Suprapubic skin (tissue), 4 donors: ENCODE measurements at regions not wholly inside any gene's neighbourhood (a gene's known extent, or its start where the extent isn't known, plus 50 kb on each side); places are given as distances from the start of the nearest gene placed in this dataset.

Source experiments
- DNase-seq, 2 donors: peaks; one replicate each; pipeline ENCODE4 v3.0.0-alpha.2; 2019; ENCODE audit warnings: low spot score in 2 of 2
- H3K27ac ChIP-seq: fragments of 200-600 bp; sonication (generic); one replicate; pipeline ENCODE4 v1.5.1; 2019
- H3K27me3 ChIP-seq: fragments of 200-600 bp; sonication (generic); one replicate; pipeline ENCODE4 v1.5.1; 2019
- H3K36me3 ChIP-seq: fragments of 200-600 bp; sonication (generic); one replicate; pipeline ENCODE4 v1.5.1; 2019
- H3K4me1 ChIP-seq: fragments of 200-600 bp; sonication (generic); one replicate; pipeline ENCODE4 v1.5.1; 2019
- H3K4me3 ChIP-seq: fragments of 200-600 bp; sonication (generic); one replicate; pipeline ENCODE4 v1.5.1; 2019; ENCODE audit warnings: mild to moderate bottlenecking
- H3K9me3 ChIP-seq: fragments of 200-600 bp; sonication (generic); one replicate; pipeline ENCODE4 v1.5.1; 2019
- EP300 ChIP-seq: sonication (generic); formaldehyde crosslinking; IDR thresholded peaks from one replicate; pipeline ENCODE4 v1.6.1; 2017; ENCODE audit warnings: antibody characterized with exemption
- POLR2A ChIP-seq, 2 donors: fragments of 450-650 bp; IDR thresholded peaks; one replicate each; pipeline ENCODE4 v1.6.1; 2017; ENCODE audit warnings: antibody characterized with exemption in 2 of 2, mild to moderate bottlenecking in 2 of 2, moderate library complexity in 2 of 2
- POLR2AphosphoS5 ChIP-seq, 3 donors: sonication (generic); formaldehyde crosslinking; IDR thresholded peaks; one replicate each; pipeline ENCODE4 v1.6.1; 2017; ENCODE audit warnings: antibody characterized with exemption in 3 of 3
- WGBS: methylation state at CpG from one replicate; pipeline ENCODE4 v1.1.5; 2018; 5-methylcytosine and 5-hydroxymethylcytosine counted together
- TF ChIP-seq, protein P1 (sequence below), 2 donors: fragments of 200-600 bp in 1 of 2; fragments of 450-650 bp in 1 of 2; sonication (generic) in 1 of 2; IDR thresholded peaks; one replicate each; pipeline ENCODE4 v1.5.1; 2016 to 2019; ENCODE audit warnings: antibody characterized with exemption in 2 of 2, mild to moderate bottlenecking in 1 of 2, moderate library complexity in 1 of 2

DNA sequence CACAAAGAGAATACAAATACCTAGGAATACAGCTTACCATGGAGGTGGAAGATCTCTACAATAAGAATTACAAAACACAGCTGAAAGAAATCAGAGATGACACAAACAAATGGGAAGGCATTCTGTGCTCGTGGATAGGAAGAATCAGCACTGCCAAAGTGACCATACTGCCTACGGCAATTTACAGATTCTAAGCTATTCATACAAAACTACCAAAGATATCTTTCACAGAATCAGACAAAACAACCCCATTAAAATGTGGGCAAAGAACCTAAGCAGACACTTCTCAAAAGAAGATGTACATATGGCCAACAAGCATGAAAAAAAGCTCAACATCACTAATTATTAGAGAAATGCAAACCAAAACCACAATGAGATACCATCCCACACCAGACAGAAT is 133.2 kb upstream of the SSTR4 start:
- 74% methylated on average over 2 of the region's 2 CpGs for WGBS
- no peak for DNase-seq
- TF ChIP-seq EP300 (no peak), POLR2AphosphoS5 (IDR thresholded peaks at IDR 0.05) (no peak), POLR2A (IDR thresholded peaks at IDR 0.05) (no peak)
- TF ChIP-seq, protein P1, sequence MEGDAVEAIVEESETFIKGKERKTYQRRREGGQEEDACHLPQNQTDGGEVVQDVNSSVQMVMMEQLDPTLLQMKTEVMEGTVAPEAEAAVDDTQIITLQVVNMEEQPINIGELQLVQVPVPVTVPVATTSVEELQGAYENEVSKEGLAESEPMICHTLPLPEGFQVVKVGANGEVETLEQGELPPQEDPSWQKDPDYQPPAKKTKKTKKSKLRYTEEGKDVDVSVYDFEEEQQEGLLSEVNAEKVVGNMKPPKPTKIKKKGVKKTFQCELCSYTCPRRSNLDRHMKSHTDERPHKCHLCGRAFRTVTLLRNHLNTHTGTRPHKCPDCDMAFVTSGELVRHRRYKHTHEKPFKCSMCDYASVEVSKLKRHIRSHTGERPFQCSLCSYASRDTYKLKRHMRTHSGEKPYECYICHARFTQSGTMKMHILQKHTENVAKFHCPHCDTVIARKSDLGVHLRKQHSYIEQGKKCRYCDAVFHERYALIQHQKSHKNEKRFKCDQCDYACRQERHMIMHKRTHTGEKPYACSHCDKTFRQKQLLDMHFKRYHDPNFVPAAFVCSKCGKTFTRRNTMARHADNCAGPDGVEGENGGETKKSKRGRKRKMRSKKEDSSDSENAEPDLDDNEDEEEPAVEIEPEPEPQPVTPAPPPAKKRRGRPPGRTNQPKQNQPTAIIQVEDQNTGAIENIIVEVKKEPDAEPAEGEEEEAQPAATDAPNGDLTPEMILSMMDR (IDR thresholded peaks at IDR 0.05) = no peak

GRCh38 chr20:22904386-22904785 is 130.7 kb upstream of the SSTR4 start:
- TF ChIP-seq POLR2AphosphoS5 (IDR thresholded peaks at IDR 0.05) (no peak), EP300 (no peak), POLR2A (IDR thresholded peaks at IDR 0.05) (no peak)
- TF ChIP-seq, protein P1 (IDR thresholded peaks at IDR 0.05) = no peak
- no peaks in the 10 kb centered on the region for H3K4me1 ChIP-seq
- WGBS = 50% methylated on average over 2 of the region's 2 CpGs
- H3K9me3 ChIP-seq = no peaks in the 10 kb centered on the region
- H3K36me3 ChIP-seq = no peaks in the 10 kb centered on the region
- DNase-seq = no peak
- peaks cover 6% of the 10 kb centered on the region for H3K27me3 ChIP-seq
- H3K4me3 ChIP-seq = no peak overlapping the region
- H3K27ac ChIP-seq = no peak overlapping the region

More for the DNA sequence above, 133.2 kb upstream of the SSTR4 start:
- H3K36me3 ChIP-seq = no peaks in the 10 kb centered on the region
- no peak overlapping the region for H3K27ac ChIP-seq
- no peak overlapping the region for H3K4me3 ChIP-seq
- no peaks in the 10 kb centered on the region for H3K9me3 ChIP-seq
- no peaks in the 10 kb centered on the region for H3K4me1 ChIP-seq
- H3K27me3 ChIP-seq = no peaks in the 10 kb centered on the region

- Histone ChIP-seq H3K4me3 (no peak overlapping the region), H3K9me3 (no peaks in the 10 kb centered on the region), H3K36me3 (no peaks in the 10 kb centered on the region), H3K4me1 (no peaks in the 10 kb centered on the region), H3K27ac (no peak overlapping the region), H3K27me3 (peaks cover 6% of the 10 kb centered on the region)
- WGBS = 91% methylated on average over 1 of the region's 2 CpGs
- TF ChIP-seq POLR2AphosphoS5 (IDR thresholded peaks at IDR 0.05) = no peak
- TF ChIP-seq, protein P1 (IDR thresholded peaks at IDR 0.05) = no peak
- no peak for TF ChIP-seq POLR2A (IDR thresholded peaks at IDR 0.05)
- TF ChIP-seq EP300 = no peak
- no peak for DNase-seq
Observed at GRCh38 chr20:22904905-22905304, 130.2 kb upstream of the SSTR4 start.

DNA sequence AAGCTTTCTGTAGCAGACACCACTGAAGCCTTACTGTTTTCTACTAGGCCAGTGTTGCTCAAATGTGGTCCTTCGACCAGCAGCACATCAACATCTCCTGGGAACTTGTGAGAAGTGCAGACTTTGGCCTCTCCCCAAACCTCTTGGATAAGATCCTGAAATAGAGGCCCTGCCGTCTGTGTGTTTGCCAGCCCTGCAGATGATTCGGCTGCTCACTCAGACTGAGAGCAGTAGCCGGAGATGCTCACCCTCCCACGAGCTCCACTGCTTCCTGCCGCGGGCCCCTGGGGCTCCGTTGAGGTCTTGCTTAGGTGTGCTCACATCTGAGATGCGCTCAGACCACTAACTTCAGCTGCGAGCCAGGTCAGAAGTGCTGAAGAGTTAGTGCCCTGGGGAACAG is 129.5 kb upstream of the SSTR4 start:
- H3K4me1 ChIP-seq = no peaks in the 10 kb centered on the region
- H3K27ac ChIP-seq = no peak overlapping the region
- peaks cover 6% of the 10 kb centered on the region for H3K27me3 ChIP-seq
- 69% methylated on average over 2 of the region's 10 CpGs for WGBS
- no peak for DNase-seq
- no peaks in the 10 kb centered on the region for H3K9me3 ChIP-seq
- no peak for TF ChIP-seq POLR2AphosphoS5 (IDR thresholded peaks at IDR 0.05)
- TF ChIP-seq, protein P1 (IDR thresholded peaks at IDR 0.05) = no peak
- TF ChIP-seq EP300 = no peak
- no peak for TF ChIP-seq POLR2A (IDR thresholded peaks at IDR 0.05)
- no peaks in the 10 kb centered on the region for H3K36me3 ChIP-seq
- no peak overlapping the region for H3K4me3 ChIP-seq

DNA sequence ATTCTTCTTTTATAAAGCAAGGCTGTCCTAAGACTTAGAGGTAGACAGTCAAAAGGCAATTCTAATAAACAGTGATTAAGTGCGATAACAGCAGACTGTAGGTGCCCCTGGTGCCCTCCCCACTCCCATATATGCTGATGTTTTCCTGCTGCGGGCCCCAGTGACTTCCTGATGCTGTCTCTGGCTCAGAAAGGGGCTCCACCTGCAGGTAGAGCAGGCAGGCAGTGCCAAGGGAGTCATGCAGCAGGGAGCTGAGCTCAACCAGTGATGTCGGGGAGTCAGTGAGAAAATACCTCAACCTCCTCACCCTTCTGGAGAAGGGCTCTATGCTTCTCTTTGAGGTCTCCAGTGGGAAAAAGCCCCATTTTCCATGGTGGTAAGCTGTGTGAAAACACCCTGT is 126.7 kb upstream of the SSTR4 start:
- H3K4me1 ChIP-seq = no peaks in the 10 kb centered on the region
- no peaks in the 10 kb centered on the region for H3K36me3 ChIP-seq
- H3K4me3 ChIP-seq = no peak overlapping the region
- no peaks in the 10 kb centered on the region for H3K9me3 ChIP-seq
- TF ChIP-seq, protein P1 (IDR thresholded peaks at IDR 0.05) = no peak
- TF ChIP-seq POLR2AphosphoS5 (IDR thresholded peaks at IDR 0.05) (no peak), POLR2A (IDR thresholded peaks at IDR 0.05) (no peak), EP300 (no peak)
- H3K27ac ChIP-seq = no peak overlapping the region
- no peak for DNase-seq
- H3K27me3 ChIP-seq = peaks cover 6% of the 10 kb centered on the region
- 86% methylated on average over 3 of the region's 3 CpGs for WGBS
